ENCODE measurements at regions not wholly inside any gene's neighbourhood (a gene's known extent, or its start where the extent isn't known, plus 50 kb on each side); places are given as distances from the start of the nearest gene placed in this dataset.

GRCh38 chr3:177347611-177348010 is 150.3 kb upstream of the TBL1XR1 start:
- TF ChIP-seq BCL3 (CRISPR knock-in tag; IDR thresholded peaks at IDR 0.05) (no peak), MAF1 (CRISPR knock-in tag; IDR thresholded peaks at IDR 0.05; ENCODE audit: borderline replicate concordance) (no peak), IKZF5 (CRISPR knock-in tag; IDR thresholded peaks at IDR 0.05) (no peak), MTA1 (CRISPR knock-in tag; IDR thresholded peaks at IDR 0.05; ENCODE audit: borderline replicate concordance) (no peak), ZNF276 (CRISPR knock-in tag; IDR thresholded peaks at IDR 0.05; ENCODE audit: low read depth) (no peak), ZSCAN20 (CRISPR knock-in tag; IDR thresholded peaks at IDR 0.05; ENCODE audit: borderline replicate concordance) (no peak), ZNF24 (IDR thresholded peaks at IDR 0.05) (no peak)
